HUES48 (cell line): ENCODE measurements at regions not wholly inside any gene's neighbourhood (a gene's known extent, or its start where the extent isn't known, plus 50 kb on each side); places are given as distances from the start of the nearest gene placed in this dataset.
"Not testable (repeated sequence)": the region's sequence is repeated elsewhere in the genome, so short reads cannot be mapped to it uniquely, and the experiment has no call there.

Experiments used
- H3K27ac ChIP-seq: one replicate; pipeline ENCODE4 v1.7.0; 2013; ENCODE audit warnings: low read depth, low read length, inconsistent platforms
- H3K27me3 ChIP-seq: 2 replicates; pipeline ENCODE4 v1.6.1; 2013; ENCODE audit warnings: mild to moderate bottlenecking, low read length; ENCODE audit not compliant: control insufficient read depth, insufficient read depth
- H3K36me3 ChIP-seq: 2 replicates; pipeline ENCODE4 v1.6.1; 2013; ENCODE audit warnings: low read length; ENCODE audit not compliant: control insufficient read depth, insufficient read depth
- H3K4me1 ChIP-seq: 2 replicates; pipeline ENCODE4 v1.6.1; 2013; ENCODE audit warnings: mild to moderate bottlenecking, low read length; ENCODE audit not compliant: control insufficient read depth, insufficient read depth
- H3K4me3 ChIP-seq: 2 replicates; pipeline ENCODE4 v1.5.1; 2013; ENCODE audit warnings: mild to moderate bottlenecking, low read depth, low read length
- H3K9ac ChIP-seq: 2 replicates; pipeline ENCODE4 v1.6.1; 2013; ENCODE audit warnings: mild to moderate bottlenecking, low read depth, low read length, moderate library complexity
- H3K9me3 ChIP-seq: 2 replicates; pipeline ENCODE4 v1.6.1; 2013; ENCODE audit warnings: low read length; ENCODE audit not compliant: control insufficient read depth, insufficient read depth

- H3K9ac ChIP-seq, H3K9me3 ChIP-seq, H3K36me3 ChIP-seq, H3K4me3 ChIP-seq, H3K4me1 ChIP-seq, H3K27ac ChIP-seq, H3K27me3 ChIP-seq: not testable (repeated sequence)
These were observed 112.5 kb downstream of the CRYBB2 start for GRCh38 chr22:25331911-25332310.

- Histone ChIP-seq H3K27me3 (no peaks in the 10 kb centered on the region), H3K27ac (no peak overlapping the region), H3K4me1 (no peaks in the 10 kb centered on the region), H3K9ac (no peak overlapping the region), H3K4me3 (no peak overlapping the region), H3K9me3 (no peaks in the 10 kb centered on the region), H3K36me3 (no peaks in the 10 kb centered on the region)
These were observed 112.9 kb downstream of the CRYBB2 start for GRCh38 chr22:25332386-25332785.

- no peak overlapping the region for H3K27ac ChIP-seq
- H3K36me3 ChIP-seq: no peaks in the 10 kb centered on the region
- no peak overlapping the region for H3K9ac ChIP-seq
- H3K27me3 ChIP-seq: no peaks in the 10 kb centered on the region
- H3K4me1 ChIP-seq: no peaks in the 10 kb centered on the region
- H3K9me3 ChIP-seq: no peaks in the 10 kb centered on the region
- H3K4me3 ChIP-seq: no peak overlapping the region
These were observed 114.7 kb downstream of the CRYBB2 start for GRCh38 chr22:25334162-25334490.

GRCh38 chr22:25334631-25335030 is 115.2 kb downstream of the CRYBB2 start:
- not testable (repeated sequence) for H3K4me1 ChIP-seq, H3K27me3 ChIP-seq, H3K9me3 ChIP-seq, H3K27ac ChIP-seq, H3K36me3 ChIP-seq, H3K9ac ChIP-seq, H3K4me3 ChIP-seq

GRCh38 chr22:25335276-25335675 is 115.8 kb downstream of the CRYBB2 start:
- H3K36me3 ChIP-seq, H3K4me1 ChIP-seq, H3K4me3 ChIP-seq, H3K27me3 ChIP-seq, H3K9me3 ChIP-seq, H3K9ac ChIP-seq, H3K27ac ChIP-seq: not testable (repeated sequence)

- H3K27me3 ChIP-seq, H3K9ac ChIP-seq, H3K4me1 ChIP-seq, H3K4me3 ChIP-seq, H3K27ac ChIP-seq, H3K36me3 ChIP-seq, H3K9me3 ChIP-seq: not testable (repeated sequence)
These were observed 121.1 kb downstream of the CRYBB2 start for GRCh38 chr22:25340536-25340935.

GRCh38 chr22:25344366-25344765 is 124.9 kb downstream of the CRYBB2 start:
- not testable (repeated sequence) for H3K27ac ChIP-seq, H3K9me3 ChIP-seq, H3K4me3 ChIP-seq, H3K4me1 ChIP-seq, H3K9ac ChIP-seq, H3K36me3 ChIP-seq, H3K27me3 ChIP-seq

- Histone ChIP-seq H3K36me3 (peaks cover 24% of the 10 kb centered on the region), H3K4me1 (no peaks in the 10 kb centered on the region), H3K27ac (no peak overlapping the region), H3K27me3 (no peaks in the 10 kb centered on the region), H3K9me3 (no peaks in the 10 kb centered on the region), H3K9ac (no peak overlapping the region), H3K4me3 (no peak overlapping the region)
These were observed 127.7 kb downstream of the CRYBB2 start for GRCh38 chr22:25346859-25347751.

GRCh38 chr22:25347752-25348102 is 128.3 kb downstream of the CRYBB2 start:
- Histone ChIP-seq H3K27ac (no peak overlapping the region), H3K9ac (no peak overlapping the region), H3K27me3 (no peaks in the 10 kb centered on the region), H3K36me3 (peaks cover 30% of the 10 kb centered on the region), H3K4me1 (no peaks in the 10 kb centered on the region), H3K4me3 (no peak overlapping the region), H3K9me3 (no peaks in the 10 kb centered on the region)

- peaks cover 31% of the 10 kb centered on the region for H3K36me3 ChIP-seq
- H3K27me3 ChIP-seq: no peaks in the 10 kb centered on the region
- H3K9me3 ChIP-seq: no peaks in the 10 kb centered on the region
- no peak overlapping the region for H3K27ac ChIP-seq
- H3K4me1 ChIP-seq: no peaks in the 10 kb centered on the region
- no peak overlapping the region for H3K9ac ChIP-seq
- no peak overlapping the region for H3K4me3 ChIP-seq
These were observed 129.0 kb downstream of the CRYBB2 start for GRCh38 chr22:25348391-25348790.

GRCh38 chr22:25348996-25349395 is 129.6 kb downstream of the CRYBB2 start:
- not testable (repeated sequence) for H3K9ac ChIP-seq, H3K4me3 ChIP-seq, H3K27me3 ChIP-seq, H3K27ac ChIP-seq, H3K4me1 ChIP-seq, H3K9me3 ChIP-seq
- peaks cover 37% of the 10 kb centered on the region for H3K36me3 ChIP-seq
